ENCODE measurements at regions not wholly inside any gene's neighbourhood (a gene's known extent, or its start where the extent isn't known, plus 50 kb on each side); places are given as distances from the start of the nearest gene placed in this dataset.
"Not testable (repeated sequence)": the region's sequence is repeated elsewhere in the genome, so short reads cannot be mapped to it uniquely, and the experiment has no call there.

GRCh38 chr14:34065690-34066391 is 115.0 kb upstream of the EGLN3 start:
- no peak for DNase-seq (ENCODE audit: low read depth in 2 of 2)

- DNase-seq (ENCODE audit: low read depth in 2 of 2), result no peak
Observed at GRCh38 chr14:34065236-34065635, 114.4 kb upstream of the EGLN3 start.

DNA sequence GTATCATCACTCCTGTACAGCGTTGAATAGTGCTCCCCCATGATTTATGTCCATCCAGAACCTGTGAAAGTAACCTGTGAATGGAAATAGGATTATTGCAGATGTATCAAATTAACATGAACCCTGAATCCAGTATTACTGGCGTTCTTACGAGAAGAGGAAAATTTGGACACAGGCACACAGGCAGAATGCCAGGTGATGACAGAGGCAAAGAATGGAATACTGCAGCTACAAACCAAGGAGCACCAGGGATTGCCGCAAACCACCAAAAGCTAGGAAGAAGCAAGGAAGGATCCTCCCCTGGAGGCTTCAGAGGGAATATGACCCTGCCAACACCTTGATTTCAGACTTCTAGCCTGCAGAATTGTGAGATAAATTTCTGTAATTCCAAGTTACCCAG is 113.5 kb upstream of the EGLN3 start:
- DNase-seq (ENCODE audit: low read depth in 2 of 2), result no peak

- no peak for DNase-seq (ENCODE audit: low read depth in 2 of 2)
Observed at GRCh38 chr14:34063470-34064164, 112.7 kb upstream of the EGLN3 start.

- no peak for DNase-seq (ENCODE audit: low read depth in 2 of 2)
Observed at GRCh38 chr14:34063042-34063441, 112.2 kb upstream of the EGLN3 start.

GRCh38 chr14:34062353-34062973 is 111.6 kb upstream of the EGLN3 start:
- no peak for DNase-seq (ENCODE audit: low read depth in 2 of 2)

DNA sequence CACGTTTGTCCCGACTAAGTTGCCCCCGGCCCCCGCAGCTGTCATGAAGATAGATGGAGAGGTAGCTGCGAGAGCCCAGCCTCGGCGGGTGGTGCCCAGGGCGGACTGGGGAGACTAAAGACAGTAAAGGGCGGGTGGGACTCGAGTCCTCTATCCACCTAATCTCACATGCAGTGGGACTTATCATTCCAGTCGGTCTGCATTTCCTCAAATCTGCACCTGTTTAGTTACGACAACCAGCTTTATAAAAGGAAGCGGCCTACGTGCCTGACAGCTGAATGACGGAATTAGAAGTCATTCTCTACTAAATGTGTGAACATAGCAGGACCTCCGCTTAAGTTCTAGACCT is 109.8 kb upstream of the EGLN3 start:
- DNase-seq (ENCODE audit: low read depth in 2 of 2), result no peak

DNA sequence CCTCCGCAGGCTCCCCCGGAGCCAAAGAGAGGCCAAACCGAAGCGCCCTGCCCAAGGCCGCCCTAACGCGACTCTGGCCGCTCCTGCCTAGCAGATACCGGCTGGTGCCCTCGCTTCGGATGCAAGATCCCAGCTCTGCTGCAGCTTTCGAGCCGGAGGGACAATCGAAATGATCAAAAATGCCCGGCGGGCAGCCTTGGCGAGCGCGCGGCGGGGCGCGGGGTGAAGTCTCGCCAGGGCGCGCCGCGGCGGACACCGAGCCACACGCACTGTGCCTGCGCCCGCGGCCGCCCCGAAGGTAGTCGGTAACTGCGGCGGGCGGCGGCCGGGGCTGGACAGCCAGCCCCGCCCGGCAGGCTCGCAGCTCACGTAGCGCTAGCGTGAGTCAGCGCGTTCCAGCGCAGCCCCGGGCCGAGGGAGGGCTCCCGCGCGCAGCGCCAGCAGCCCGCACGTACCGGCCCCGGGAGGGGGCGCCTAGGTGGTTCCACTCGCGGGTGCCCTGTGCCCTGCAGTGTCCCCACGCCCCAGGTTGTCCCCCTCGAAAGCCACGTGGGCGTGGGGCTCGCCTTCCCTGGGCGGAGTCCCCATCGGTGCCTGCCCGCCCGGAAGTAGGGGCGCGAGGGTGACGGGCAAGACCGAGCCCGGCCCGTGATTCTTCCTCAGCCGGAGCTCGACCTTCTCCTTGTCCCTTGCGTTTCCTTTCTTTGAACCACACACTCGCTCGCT is 109.2 kb upstream of the EGLN3 start:
- DNase-seq (ENCODE audit: low read depth in 2 of 2), result peak in 1 of 2 donors; percentile 74

- no peak for DNase-seq (ENCODE audit: low read depth in 2 of 2)
Observed at GRCh38 chr14:34059037-34059924, 108.4 kb upstream of the EGLN3 start.

- no peak for DNase-seq (ENCODE audit: low read depth in 2 of 2)
Observed at GRCh38 chr14:34058510-34058909, 107.6 kb upstream of the EGLN3 start.

GRCh38 chr14:34056046-34056445 is 105.2 kb upstream of the EGLN3 start:
- DNase-seq (ENCODE audit: low read depth in 2 of 2), result no peak

DNA sequence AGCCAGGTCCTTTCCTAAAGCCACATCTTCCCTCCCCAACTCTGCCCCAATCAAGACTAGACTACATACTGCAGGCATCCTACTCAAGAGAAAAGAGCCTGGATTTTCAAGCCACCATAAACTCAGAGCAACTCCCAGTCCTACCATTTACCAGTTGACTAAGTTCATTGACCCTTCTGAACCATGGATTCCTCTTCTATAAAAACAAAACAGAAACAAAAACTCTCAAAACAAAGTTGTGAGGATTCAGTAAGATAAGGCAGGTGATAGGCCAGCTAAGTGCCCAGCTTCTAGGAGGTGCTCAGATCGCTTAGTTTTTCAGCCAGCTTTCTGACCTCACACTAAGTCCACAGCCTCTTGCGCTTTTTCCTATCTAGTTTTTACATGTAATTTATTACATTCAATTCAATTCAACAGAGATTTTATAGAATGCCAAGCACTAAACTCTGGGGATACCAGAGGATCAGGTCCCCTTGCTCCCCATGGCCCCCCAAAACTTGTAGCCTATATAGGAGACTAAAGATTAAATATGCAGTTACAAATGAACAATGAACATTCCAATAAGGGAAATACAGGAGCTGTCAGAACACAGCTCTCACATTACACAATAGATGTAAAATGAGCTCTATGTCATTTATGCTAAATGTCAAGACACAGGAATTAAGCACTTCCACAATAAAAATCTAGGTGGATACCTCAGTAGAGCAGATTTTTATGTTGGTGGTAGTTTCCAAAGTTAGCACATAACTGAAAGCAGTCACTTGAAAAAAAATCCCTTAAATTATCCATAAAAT is 104.5 kb upstream of the EGLN3 start:
- DNase-seq (ENCODE audit: low read depth in 2 of 2), result peak in 1 of 2 donors; percentile 24

DNA sequence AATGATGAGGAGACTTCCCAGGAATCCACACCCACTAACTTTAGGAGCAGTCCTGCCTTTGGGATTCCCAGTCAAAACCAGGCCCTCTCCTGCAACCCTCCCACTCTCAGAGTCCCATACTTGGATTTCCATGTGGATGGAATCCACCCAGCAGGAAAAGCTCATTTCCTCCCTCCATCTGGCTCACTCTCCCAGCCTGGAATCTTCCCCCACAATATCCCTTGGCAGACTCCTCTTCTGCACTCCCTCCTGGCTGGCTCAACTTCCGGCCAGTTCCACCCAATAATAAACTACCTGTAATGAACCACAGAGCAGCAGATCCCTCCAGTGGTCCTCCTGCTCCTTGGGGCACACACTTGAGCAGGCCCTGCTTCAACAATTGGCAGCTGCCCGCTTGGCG is 102.8 kb upstream of the EGLN3 start:
- DNase-seq (ENCODE audit: low read depth in 2 of 2), result peak; percentile 79

- peak in 1 of 2 donors; percentile 52 for DNase-seq (ENCODE audit: low read depth in 2 of 2)
Observed at GRCh38 chr14:34052658-34053014, 101.8 kb upstream of the EGLN3 start.

GRCh38 chr14:34051966-34052657 is 101.2 kb upstream of the EGLN3 start:
- DNase-seq (ENCODE audit: low read depth in 2 of 2), result no peak

- DNase-seq (ENCODE audit: low read depth in 2 of 2), result no peak
Observed at GRCh38 chr14:34050606-34051005, 99.7 kb upstream of the EGLN3 start.

DNA sequence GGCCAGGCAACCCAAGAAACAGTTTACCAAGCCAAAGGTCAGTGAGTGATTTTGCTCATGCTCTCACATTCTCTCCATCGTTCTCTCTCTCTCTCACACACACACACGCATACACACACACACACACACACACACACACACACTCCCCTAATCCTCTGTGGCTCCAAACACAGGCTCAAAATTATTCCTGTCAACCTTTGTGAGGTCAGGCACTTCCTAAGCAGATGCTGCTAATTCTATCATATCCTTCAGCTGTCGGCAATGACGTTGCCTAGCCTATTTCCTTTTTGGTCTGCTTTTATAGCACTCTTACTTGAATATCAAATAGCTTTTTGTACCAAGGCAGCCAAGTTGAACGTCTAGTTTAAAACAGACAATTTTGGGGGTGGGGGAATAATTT is 98.9 kb upstream of the EGLN3 start:
- DNase-seq (ENCODE audit: low read depth in 2 of 2), result peak; percentile 33 to 73

GRCh38 chr14:34049187-34049586 is 98.3 kb upstream of the EGLN3 start:
- not testable (repeated sequence) for DNase-seq (ENCODE audit: low read depth in 2 of 2)

GRCh38 chr14:34046799-34047520 is 96.1 kb upstream of the EGLN3 start:
- no peak for DNase-seq (ENCODE audit: low read depth in 2 of 2)

All from dermis microvascular lymphatic vessel endothelial cell (primary cell).